ENCODE measurements at regions not wholly inside any gene's neighbourhood (a gene's known extent, or its start where the extent isn't known, plus 50 kb on each side); places are given as distances from the start of the nearest gene placed in this dataset.

DNA sequence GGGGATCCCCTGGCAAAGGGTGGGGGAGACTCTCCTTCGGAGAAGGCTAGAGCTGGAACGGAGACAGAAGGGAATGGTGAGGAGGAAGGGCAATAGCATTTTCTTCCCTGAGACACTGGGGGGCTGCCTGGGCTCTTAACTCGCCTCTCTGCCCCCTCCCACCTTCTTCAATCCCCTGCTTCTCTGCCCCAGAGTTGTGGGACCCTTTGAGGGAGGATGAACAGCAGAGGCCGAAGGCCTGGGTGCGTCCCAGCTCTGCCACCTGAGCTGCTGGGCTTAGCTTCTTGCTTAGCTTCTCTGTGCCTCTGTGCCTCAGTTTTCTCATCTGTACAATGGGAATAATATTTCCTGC is 72.4 kb downstream of the RTL6 start:
- H3K4me1 ChIP-seq (ENCODE audit: low read depth) = no peaks in the 10 kb centered on the region
- no peaks in the 10 kb centered on the region for H3K36me3 ChIP-seq (ENCODE audit: low read depth)
- no peaks in the 10 kb centered on the region for H3K9me3 ChIP-seq
- intact Hi-C loops (cut with DNase I, micrococcal nuclease) = no loop called here
- ATAC-seq = no peak
- TF ChIP-seq, protein P1, sequence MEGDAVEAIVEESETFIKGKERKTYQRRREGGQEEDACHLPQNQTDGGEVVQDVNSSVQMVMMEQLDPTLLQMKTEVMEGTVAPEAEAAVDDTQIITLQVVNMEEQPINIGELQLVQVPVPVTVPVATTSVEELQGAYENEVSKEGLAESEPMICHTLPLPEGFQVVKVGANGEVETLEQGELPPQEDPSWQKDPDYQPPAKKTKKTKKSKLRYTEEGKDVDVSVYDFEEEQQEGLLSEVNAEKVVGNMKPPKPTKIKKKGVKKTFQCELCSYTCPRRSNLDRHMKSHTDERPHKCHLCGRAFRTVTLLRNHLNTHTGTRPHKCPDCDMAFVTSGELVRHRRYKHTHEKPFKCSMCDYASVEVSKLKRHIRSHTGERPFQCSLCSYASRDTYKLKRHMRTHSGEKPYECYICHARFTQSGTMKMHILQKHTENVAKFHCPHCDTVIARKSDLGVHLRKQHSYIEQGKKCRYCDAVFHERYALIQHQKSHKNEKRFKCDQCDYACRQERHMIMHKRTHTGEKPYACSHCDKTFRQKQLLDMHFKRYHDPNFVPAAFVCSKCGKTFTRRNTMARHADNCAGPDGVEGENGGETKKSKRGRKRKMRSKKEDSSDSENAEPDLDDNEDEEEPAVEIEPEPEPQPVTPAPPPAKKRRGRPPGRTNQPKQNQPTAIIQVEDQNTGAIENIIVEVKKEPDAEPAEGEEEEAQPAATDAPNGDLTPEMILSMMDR (IDR thresholded peaks at IDR 0.05) = no peak
- no peak overlapping the region for H3K4me3 ChIP-seq
- no peak for DNase-seq

DNA sequence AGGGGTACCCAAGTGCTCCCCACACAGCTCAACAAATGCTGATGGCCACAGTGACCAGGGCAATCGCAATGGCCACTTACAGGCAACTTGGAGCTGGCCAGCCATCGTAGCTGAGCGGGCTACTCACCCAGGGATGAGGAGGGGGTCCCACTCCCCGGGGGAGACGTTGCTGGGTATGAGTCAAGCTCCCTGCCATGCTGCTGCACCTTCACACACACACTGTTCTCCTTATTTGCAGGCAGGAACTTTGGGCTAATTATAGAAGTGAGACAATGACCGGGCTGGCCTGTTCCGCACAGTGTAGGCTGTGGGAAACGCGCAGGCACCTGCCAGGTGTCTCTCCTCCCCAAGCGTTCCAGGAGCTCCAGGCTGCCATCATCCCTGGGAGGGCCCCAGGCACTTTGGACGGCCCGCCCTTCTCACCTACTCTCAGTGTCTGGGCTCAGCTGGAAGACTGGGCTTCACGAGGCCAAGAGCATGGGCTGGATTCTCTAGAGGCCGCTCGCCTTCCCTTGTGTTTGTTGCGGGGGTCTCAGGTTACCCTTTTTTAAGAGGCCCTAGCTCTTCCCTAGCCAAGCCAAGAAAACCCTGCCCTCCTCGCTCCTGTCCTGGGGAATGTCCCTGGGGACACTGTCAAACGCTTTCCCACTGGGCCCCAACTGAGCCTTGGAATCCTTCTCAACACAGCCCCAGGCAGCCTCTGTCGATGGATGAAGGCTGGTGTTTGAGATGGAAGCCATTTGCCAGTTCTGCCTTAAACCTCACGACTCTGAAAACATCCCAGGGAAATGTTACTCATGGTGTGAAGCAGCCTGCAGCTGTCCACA is 73.0 kb downstream of the RTL6 start:
- no peaks in the 10 kb centered on the region for H3K36me3 ChIP-seq (ENCODE audit: low read depth)
- H3K4me3 ChIP-seq = no peak overlapping the region
- intact Hi-C loops (cut with DNase I, micrococcal nuclease) = no loop called here
- ATAC-seq (no peak), DNase-seq (peak in 1 of 3 donors; percentile 15)
- no peaks in the 10 kb centered on the region for H3K4me1 ChIP-seq (ENCODE audit: low read depth)
- no peaks in the 10 kb centered on the region for H3K9me3 ChIP-seq
- TF ChIP-seq, protein P1 (IDR thresholded peaks at IDR 0.05) = no peak

DNA sequence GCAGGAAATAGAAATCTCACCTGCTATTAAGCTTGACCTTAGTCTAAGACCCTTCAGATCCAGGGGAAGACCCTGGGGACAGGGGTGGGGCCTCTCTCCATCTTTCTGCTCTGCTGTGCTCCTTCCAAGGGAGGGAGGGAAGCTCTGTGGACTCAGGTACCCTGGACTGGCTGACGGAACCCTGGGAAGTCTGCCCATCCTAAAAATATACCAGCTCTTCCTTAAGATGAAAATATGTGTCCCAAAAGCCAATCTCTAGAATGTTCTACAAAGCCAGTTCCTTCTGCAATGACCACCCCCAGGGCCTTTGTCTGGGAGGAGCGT is 73.7 kb downstream of the RTL6 start:
- intact Hi-C loops (cut with DNase I, micrococcal nuclease) = no loop called here
- no peaks in the 10 kb centered on the region for H3K9me3 ChIP-seq
- TF ChIP-seq, protein P1 (IDR thresholded peaks at IDR 0.05) = no peak
- no peak for ATAC-seq
- no peak overlapping the region for H3K4me3 ChIP-seq
- H3K36me3 ChIP-seq (ENCODE audit: low read depth) = no peaks in the 10 kb centered on the region
- H3K4me1 ChIP-seq (ENCODE audit: low read depth) = no peaks in the 10 kb centered on the region
- DNase-seq = peak in 1 of 3 donors; percentile 4

- no peak for ATAC-seq
- H3K9me3 ChIP-seq = no peaks in the 10 kb centered on the region
- no peaks in the 10 kb centered on the region for H3K4me1 ChIP-seq (ENCODE audit: low read depth)
- H3K4me3 ChIP-seq = no peak overlapping the region
- intact Hi-C loops (cut with DNase I, micrococcal nuclease) = no loop called here
- H3K36me3 ChIP-seq (ENCODE audit: low read depth) = no peaks in the 10 kb centered on the region
- peak in 2 of 3 donors; percentile 20 to 22 for DNase-seq
- TF ChIP-seq, protein P1 (IDR thresholded peaks at IDR 0.05) = no peak
Measured at GRCh38 chr22:44423556-44424358, 74.3 kb downstream of the RTL6 start.

- TF ChIP-seq, protein P1 (IDR thresholded peaks at IDR 0.05) = no peak
- intact Hi-C loops (cut with DNase I, micrococcal nuclease) = no loop called here
- ATAC-seq (peak; percentile 27), DNase-seq (peak in 2 of 3 donors; percentile 15 to 17)
- no peaks in the 10 kb centered on the region for H3K36me3 ChIP-seq (ENCODE audit: low read depth)
- H3K9me3 ChIP-seq = no peaks in the 10 kb centered on the region
- H3K4me3 ChIP-seq = no peak overlapping the region
- H3K4me1 ChIP-seq (ENCODE audit: low read depth) = no peaks in the 10 kb centered on the region
Measured at GRCh38 chr22:44422746-44423380, 75.2 kb downstream of the RTL6 start.
